ENCODE measurements at regions not wholly inside any gene's neighbourhood (a gene's known extent, or its start where the extent isn't known, plus 50 kb on each side); places are given as distances from the start of the nearest gene placed in this dataset.

- H3K27ac ChIP-seq = no peak overlapping the region
- intact Hi-C loops (cut with DNase I) = no loop called here
- no peaks in the 10 kb centered on the region for H3K9me3 ChIP-seq
- H3K27me3 ChIP-seq = no peaks in the 10 kb centered on the region
- TF ChIP-seq CTCF (IDR thresholded peaks at IDR 0.05) = no peak
- DNase-seq (no peak), ATAC-seq (no peak)
- no peaks in the 10 kb centered on the region for H3K36me3 ChIP-seq
- peaks cover 7% of the 10 kb centered on the region for H3K4me1 ChIP-seq
- H3K4me3 ChIP-seq = no peak overlapping the region
Measured at GRCh38 chr2:129293326-129293725, 686.1 kb upstream of the RAB6C start.

- Histone ChIP-seq H3K36me3 (no peaks in the 10 kb centered on the region), H3K9me3 (no peaks in the 10 kb centered on the region), H3K27ac (no peak overlapping the region), H3K27me3 (no peaks in the 10 kb centered on the region), H3K4me1 (peaks cover 7% of the 10 kb centered on the region), H3K4me3 (no peak overlapping the region)
- DNase-seq (no peak), ATAC-seq (no peak)
- intact Hi-C loops (cut with DNase I) = no loop called here
- no peak for TF ChIP-seq CTCF (IDR thresholded peaks at IDR 0.05)
Measured at GRCh38 chr2:129296396-129296795, 683.1 kb upstream of the RAB6C start.

DNA sequence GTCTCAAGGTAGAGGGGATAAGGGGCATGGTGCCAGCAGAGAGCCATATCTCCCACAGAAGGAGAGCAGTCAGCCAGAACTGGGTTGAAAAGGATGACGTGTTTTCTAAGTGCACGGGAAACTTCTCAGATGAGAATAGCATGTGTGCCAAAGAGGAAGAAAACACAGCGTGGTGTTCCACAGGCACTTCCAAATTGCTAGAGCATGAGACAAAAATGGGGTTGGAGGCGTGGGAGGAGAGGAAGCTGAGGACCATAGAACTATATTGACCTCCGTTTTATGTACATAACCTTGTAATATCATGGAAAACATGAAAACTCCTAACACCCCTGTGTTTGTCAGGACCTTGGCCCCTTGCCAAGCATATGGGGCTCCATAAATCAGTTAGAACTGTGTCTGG lies 682.7 kb upstream of the RAB6C start:
- H3K36me3 ChIP-seq = no peaks in the 10 kb centered on the region
- no peaks in the 10 kb centered on the region for H3K27me3 ChIP-seq
- no peak overlapping the region for H3K4me3 ChIP-seq
- no peak for ATAC-seq
- H3K9me3 ChIP-seq = no peaks in the 10 kb centered on the region
- H3K4me1 ChIP-seq = peaks cover 7% of the 10 kb centered on the region
- TF ChIP-seq CTCF (IDR thresholded peaks at IDR 0.05) = no peak
- no peak overlapping the region for H3K27ac ChIP-seq
- intact Hi-C loops (cut with DNase I) = no loop called here
- DNase-seq = no peak

DNA sequence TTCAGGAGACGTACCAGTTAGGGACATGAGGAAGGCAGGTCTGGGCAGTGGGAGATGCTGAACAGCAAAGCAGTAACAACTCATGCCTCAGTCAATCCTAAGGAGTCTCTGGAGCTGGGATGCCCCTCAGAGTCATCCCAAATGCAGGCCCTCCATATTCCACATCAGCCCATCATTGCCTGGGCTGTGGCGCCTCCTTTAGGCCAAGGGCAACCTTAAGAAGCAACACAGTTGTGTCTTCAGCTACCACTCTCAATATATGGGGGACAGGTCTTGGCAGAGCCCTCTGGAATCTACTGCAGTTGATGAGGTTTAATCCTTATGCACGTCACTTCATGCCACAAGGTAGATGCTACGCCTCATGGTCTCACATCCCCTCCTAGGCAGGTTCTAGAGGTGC lies 682.0 kb upstream of the RAB6C start:
- intact Hi-C loops (cut with DNase I) = no loop called here

GRCh38 chr2:129299338-129299737 lies 680.1 kb upstream of the RAB6C start:
- no peaks in the 10 kb centered on the region for H3K27me3 ChIP-seq
- no peak overlapping the region for H3K27ac ChIP-seq
- ATAC-seq (no peak), DNase-seq (no peak)
- no peak for TF ChIP-seq CTCF (IDR thresholded peaks at IDR 0.05)
- H3K9me3 ChIP-seq = no peaks in the 10 kb centered on the region
- peaks cover 7% of the 10 kb centered on the region for H3K4me1 ChIP-seq
- intact Hi-C loops (cut with DNase I) = no loop called here
- no peaks in the 10 kb centered on the region for H3K36me3 ChIP-seq
- no peak overlapping the region for H3K4me3 ChIP-seq

More for the DNA sequence above, 682.0 kb upstream of the RAB6C start:
- Histone ChIP-seq H3K4me1 (peaks cover 7% of the 10 kb centered on the region), H3K4me3 (no peak overlapping the region), H3K9me3 (no peaks in the 10 kb centered on the region), H3K36me3 (no peaks in the 10 kb centered on the region), H3K27ac (no peak overlapping the region), H3K27me3 (no peaks in the 10 kb centered on the region)
- ATAC-seq = no peak
- TF ChIP-seq CTCF (IDR thresholded peaks at IDR 0.05) = no peak
- DNase-seq = no peak

DNA sequence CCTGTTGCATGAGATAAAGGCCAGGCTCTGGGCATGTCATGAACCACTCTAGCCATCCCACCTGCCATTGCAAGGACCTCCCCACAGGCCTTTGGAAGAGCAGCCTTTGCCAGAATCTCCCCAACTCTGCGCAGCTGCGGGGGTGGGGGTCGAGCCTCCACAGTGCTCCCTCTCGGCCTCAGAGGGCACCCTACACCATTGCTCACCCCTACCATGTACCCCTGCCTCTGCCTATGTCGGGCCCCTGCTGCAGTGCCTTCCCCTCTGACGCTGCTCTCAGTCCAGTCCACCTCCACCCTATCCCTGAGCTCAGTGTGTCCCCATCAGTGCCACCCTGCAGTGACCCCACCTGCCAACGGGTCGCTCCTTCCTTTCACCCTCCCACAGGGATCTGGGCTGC lies 679.7 kb upstream of the RAB6C start:
- Histone ChIP-seq H3K4me1 (peaks cover 7% of the 10 kb centered on the region), H3K9me3 (no peaks in the 10 kb centered on the region), H3K4me3 (no peak overlapping the region), H3K36me3 (no peaks in the 10 kb centered on the region), H3K27me3 (no peaks in the 10 kb centered on the region), H3K27ac (no peak overlapping the region)
- DNase-seq (no peak), ATAC-seq (peak; percentile 16)
- intact Hi-C loops (cut with DNase I) = no loop called here
- TF ChIP-seq CTCF (IDR thresholded peaks at IDR 0.05) = no peak
